ENCODE measurements at regions not wholly inside any gene's neighbourhood (a gene's known extent, or its start where the extent isn't known, plus 50 kb on each side); places are given as distances from the start of the nearest gene placed in this dataset.

DNA sequence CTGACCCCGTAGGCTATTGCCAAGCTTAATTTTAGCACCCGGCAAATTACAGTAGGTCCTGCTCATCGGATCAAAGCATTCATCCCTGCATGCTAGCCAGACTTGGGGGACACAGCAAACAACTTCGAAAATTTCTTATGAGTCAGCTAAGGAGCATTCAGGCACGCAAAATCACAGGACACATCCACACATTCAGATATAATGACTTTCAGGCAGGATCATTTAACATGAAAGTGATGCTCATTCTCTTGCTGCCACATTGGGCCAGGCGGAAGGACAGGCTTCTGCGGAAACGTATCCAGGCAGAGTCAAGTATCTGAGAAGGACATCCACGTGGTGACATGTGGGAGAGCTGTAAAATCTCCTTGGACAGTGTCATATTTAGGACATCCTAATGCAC, 474.0 kb upstream of the NRP1 start:
- DNase-seq: peak; percentile 51

- DNase-seq: peak; percentile 12
These were observed 473.3 kb upstream of the NRP1 start for GRCh38 chr10:33807531-33808359.

DNA sequence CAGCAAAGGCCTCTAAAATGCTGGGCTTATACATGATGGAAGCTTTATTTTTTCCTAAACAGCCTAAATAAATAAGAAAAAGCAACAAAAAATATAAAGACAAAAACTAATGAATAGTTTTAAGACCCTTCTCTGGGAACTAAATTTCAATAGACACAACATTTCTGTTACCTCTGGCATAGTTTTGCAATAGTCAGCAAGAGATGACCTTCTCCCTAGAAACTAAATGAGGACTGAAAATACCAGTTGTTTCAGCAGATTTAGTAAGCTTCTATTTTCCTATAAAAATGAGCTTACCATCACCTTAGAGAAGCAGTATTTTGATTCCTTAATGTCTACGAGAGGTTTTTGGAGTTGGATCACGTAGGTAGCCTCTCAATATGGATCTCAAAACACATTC, 471.4 kb upstream of the NRP1 start:
- DNase-seq: no peak

GRCh38 chr10:33804584-33804983, 470.1 kb upstream of the NRP1 start:
- no peak for DNase-seq

DNA sequence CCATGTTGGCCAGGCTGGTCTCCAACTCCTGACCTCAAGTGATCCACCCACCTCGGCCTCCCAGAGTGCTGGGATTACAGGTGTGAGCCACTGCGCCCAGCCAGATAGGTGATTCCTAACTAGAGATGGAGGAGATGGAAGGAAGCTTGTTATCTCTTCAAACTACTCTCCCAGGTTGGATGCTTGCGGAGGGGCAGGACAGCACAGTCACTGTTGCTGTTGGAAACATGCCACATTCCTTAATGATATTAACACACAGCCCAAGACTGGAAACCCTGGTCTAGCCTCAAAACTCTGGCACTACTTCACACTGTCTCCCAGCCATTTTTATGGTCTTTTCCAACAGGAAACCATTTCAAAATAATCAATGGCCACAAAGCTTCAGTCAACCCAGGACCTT, 468.8 kb upstream of the NRP1 start:
- DNase-seq: peak; percentile 79

- DNase-seq: no peak
These were observed 468.1 kb upstream of the NRP1 start for GRCh38 chr10:33802566-33802965.

GRCh38 chr10:33801705-33802104, 467.2 kb upstream of the NRP1 start:
- peak; percentile 77 for DNase-seq

- no peak for DNase-seq
These were observed 466.5 kb upstream of the NRP1 start for GRCh38 chr10:33800986-33801385.

GRCh38 chr10:33800545-33800944, 466.1 kb upstream of the NRP1 start:
- DNase-seq: no peak

DNA sequence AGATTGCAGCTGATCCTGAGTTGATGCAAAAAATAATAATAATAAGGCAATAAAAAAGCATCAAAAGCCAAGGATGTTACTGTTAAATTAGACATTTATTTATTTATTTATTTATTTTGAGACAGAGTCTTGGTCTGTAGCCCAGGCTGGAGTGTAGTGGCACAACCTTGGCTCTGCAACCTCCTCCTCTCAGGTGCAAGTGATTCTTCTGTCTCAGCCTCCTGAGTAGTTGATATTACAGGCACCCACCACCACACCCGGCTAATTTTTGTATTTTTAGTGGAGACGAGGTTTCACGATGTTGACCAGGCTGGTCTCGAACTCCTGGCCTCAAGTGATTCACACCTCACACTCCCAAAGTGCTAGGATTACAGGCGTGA, 465.5 kb upstream of the NRP1 start:
- no peak for DNase-seq

GRCh38 chr10:33799281-33799943, 464.9 kb upstream of the NRP1 start:
- no peak for DNase-seq

- DNase-seq: no peak
These were observed 464.3 kb upstream of the NRP1 start for GRCh38 chr10:33798754-33799153.

- DNase-seq: no peak
These were observed 462.2 kb upstream of the NRP1 start for GRCh38 chr10:33796680-33797079.

DNA sequence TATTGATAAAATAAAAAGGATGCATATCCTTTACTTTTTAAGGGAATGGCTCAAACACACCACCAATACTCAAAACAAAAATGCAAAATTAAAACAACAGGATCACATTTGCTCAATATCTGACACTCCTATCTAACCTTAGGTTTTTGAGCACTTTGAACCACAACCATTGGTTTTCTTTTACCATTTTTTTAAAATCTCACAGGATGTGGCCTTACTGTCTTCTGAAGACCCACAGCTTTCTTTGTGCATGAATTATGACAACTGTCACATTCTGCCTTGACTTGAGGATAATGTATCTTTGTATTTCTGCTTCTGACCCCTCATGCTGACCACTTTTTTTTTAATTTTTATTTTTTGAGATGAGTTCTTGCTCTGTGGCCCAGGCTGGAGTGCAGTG, 461.1 kb upstream of the NRP1 start:
- DNase-seq: no peak

DNA sequence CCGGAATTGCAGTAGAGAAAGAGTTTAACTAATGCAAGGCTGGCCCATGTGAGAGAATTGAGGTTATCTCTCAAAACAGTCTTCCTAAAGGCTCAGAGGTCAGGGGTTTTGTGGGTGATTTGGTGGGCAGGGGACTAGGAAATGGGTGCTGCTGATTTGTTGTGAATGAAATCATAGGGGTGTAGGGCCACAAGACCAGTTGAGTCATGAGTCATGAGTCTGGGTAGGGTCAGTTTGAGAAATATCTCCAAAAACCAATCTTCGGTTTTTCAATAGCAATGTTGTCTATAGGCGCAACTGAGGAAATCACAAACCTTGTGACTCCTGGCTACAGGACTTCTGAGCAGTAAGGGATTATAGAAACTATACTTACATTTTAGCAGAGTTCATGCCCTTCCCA, 460.0 kb upstream of the NRP1 start:
- DNase-seq: no peak

DNA sequence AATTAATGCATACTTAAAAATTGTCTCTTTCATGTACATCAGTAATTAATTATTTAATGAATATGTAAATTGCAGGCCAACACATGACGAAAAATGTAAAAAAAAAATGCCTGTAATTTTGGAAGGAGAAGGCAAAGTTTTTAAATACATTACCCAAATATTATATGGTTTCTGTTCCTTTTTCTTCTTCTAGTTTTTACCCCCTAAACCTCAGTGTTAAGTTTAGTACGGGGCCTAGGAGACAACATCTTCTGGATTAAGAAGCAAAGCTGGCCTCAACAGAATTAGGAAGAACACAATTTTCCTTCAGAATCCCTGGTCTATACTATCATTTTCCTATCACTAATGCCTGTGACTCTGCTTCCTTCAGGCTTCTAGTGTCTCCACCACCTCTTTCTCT, 459.3 kb upstream of the NRP1 start:
- no peak for DNase-seq

DNA sequence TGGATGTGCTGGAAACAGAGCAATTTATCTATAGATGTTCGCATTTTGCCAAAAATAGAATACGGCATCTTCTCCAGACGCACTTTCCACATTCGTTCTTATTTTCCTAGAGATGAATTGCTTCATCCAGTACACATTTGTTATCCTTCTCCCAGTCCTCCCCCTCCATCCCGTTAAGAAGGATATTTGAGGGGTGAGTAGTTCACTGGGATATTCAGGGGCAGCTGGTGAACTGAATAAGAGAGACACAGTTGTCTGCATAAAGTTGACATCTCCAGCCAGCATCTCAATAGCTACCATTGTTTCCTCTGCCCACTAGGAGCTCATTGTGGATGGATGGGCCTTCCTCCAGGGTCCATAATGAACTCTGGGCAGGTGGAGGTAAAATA, 456.8 kb upstream of the NRP1 start:
- DNase-seq: no peak

DNA sequence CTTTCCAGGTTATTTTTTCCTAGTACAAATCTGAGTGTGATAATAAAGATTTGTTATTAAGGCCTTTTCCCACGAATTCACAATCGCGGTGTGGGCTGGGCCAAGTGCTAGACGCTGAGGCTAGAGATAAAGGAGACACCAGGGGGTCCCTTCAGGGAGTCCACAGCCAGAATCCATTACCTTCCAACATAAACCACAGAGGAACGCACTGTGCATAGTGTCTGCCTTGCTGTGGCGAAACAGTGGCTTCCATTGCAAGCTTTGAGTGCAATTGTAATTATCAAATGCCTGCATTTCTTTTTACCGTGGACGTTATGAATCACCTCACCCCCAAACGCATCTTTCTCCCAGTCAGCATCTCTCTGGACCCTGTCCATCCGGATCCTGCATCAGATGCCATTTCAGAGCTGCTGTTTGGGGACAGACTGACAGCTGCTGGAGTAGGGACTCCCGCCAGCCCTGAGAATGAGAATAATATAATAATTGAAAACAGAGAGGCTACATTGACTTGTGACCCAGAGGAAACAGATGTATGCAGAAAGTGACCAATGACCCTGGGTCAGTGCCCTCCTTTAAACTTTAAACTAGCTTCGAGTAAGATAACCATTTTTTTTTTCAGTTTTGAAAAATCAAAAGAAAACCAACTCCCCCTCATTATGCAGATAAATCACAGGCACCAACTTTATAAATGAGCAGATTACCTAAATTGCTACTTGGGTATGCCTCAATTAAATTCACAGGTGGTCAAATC, 456.2 kb upstream of the NRP1 start:
- no peak for DNase-seq

GRCh38 chr10:33783557-33783956, 449.1 kb upstream of the NRP1 start:
- DNase-seq: no peak

GRCh38 chr10:33783078-33783477, 448.6 kb upstream of the NRP1 start:
- DNase-seq: no peak

GRCh38 chr10:33781606-33782395, 447.3 kb upstream of the NRP1 start:
- DNase-seq: peak; percentile 14

- DNase-seq: no peak
These were observed 446.5 kb upstream of the NRP1 start for GRCh38 chr10:33780961-33781360.

DNA sequence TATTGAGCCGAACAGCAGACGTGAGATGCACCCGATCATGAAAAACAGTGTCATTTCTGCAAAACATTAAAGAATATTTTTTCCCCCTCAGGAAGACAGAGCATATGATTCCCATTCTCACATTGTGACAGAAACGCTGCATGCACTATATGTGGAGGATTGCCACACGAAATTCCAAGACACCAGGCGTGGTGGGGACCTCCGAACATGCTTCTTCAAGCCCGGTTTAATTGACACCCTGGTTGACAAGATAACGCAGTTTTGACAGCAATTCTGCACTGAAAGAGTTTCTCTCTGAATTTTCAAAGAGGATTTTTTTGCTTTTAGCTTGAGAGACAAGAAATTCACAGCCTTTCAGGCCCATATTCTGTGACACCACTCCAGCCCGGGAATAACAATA, 442.8 kb upstream of the NRP1 start:
- DNase-seq: no peak

Measured in fibroblast of skin of back (primary cell).